Upper lobe of right lung (tissue), 1 donor: ENCODE measurements at regions not wholly inside any gene's neighbourhood (a gene's known extent, or its start where the extent isn't known, plus 50 kb on each side); places are given as distances from the start of the nearest gene placed in this dataset.

Source experiments
- ATAC-seq: fragments of 200-7000 bp; cut with Tn5 transposase; one replicate; pipeline ENCODE4 v1.9.1; 2020; ENCODE audit warnings: mild to moderate bottlenecking, moderate library complexity
- DNase-seq: peaks from one replicate; pipeline ENCODE4 v3.0.0-alpha.2; 2020
- H3K27ac ChIP-seq: fragments of 200-600 bp; one replicate; pipeline ENCODE4 v1.8.0; 2022
- H3K27me3 ChIP-seq: fragments of 200-600 bp; one replicate; pipeline ENCODE4 v1.8.0; 2022; ENCODE audit warnings: mild to moderate bottlenecking
- H3K36me3 ChIP-seq: fragments of 200-600 bp; one replicate; pipeline ENCODE4 v1.8.0; 2022
- H3K4me1 ChIP-seq: fragments of 200-600 bp; one replicate; pipeline ENCODE4 v1.8.0; 2022
- H3K4me3 ChIP-seq: fragments of 200-600 bp; one replicate; pipeline ENCODE4 v1.8.0; 2022; ENCODE audit warnings: mild to moderate bottlenecking
- H3K9me3 ChIP-seq: fragments of 200-600 bp; one replicate; pipeline ENCODE4 v1.8.0; 2022
- CTCF ChIP-seq: fragments of 200-600 bp; IDR thresholded peaks from one replicate; pipeline ENCODE4 v1.8.0; 2022; ENCODE audit warnings: antibody characterized with exemption
- intact Hi-C: fragments of 100-400 bp; cut with DNase I; formaldehyde crosslinking; loops from one replicate; pipeline ENCODE4 v1.11.0; 2022
- donor health status: DM: no; HTN: yes; CAD: no; lungs with severe emphysema.

- H3K27ac ChIP-seq: no peak overlapping the region
These were observed 100.7 kb upstream of the GRIK3 start for GRCh38 chr1:37135032-37135431.

GRCh38 chr1:37137014-37137413, 102.7 kb upstream of the GRIK3 start:
- no peak for DNase-seq
- H3K9me3 ChIP-seq: no peaks in the 10 kb centered on the region
- no peak overlapping the region for H3K27ac ChIP-seq
- no peak for TF ChIP-seq CTCF
- no peak for ATAC-seq
- peaks cover 15% of the 10 kb centered on the region for H3K27me3 ChIP-seq
- no peaks in the 10 kb centered on the region for H3K4me1 ChIP-seq
- intact Hi-C loops: no loop called here
- no peaks in the 10 kb centered on the region for H3K36me3 ChIP-seq
- no peak overlapping the region for H3K4me3 ChIP-seq

More at GRCh38 chr1:37135032-37135431, 100.7 kb upstream of the GRIK3 start:
- Histone ChIP-seq H3K27me3 (peaks cover 15% of the 10 kb centered on the region), H3K4me3 (no peak overlapping the region), H3K9me3 (no peaks in the 10 kb centered on the region), H3K36me3 (no peaks in the 10 kb centered on the region), H3K4me1 (no peaks in the 10 kb centered on the region)
- ATAC-seq: no peak
- no peak for DNase-seq
- intact Hi-C loops: no loop called here
- TF ChIP-seq CTCF: no peak

- no peak overlapping the region for H3K4me3 ChIP-seq
- intact Hi-C loops: no loop called here
These were observed 103.3 kb upstream of the GRIK3 start for GRCh38 chr1:37137601-37138000.

GRCh38 chr1:37143800-37144199, 109.5 kb upstream of the GRIK3 start:
- no peaks in the 10 kb centered on the region for H3K36me3 ChIP-seq
- DNase-seq (no peak), ATAC-seq (no peak)
- H3K4me3 ChIP-seq: no peak overlapping the region
- no peaks in the 10 kb centered on the region for H3K4me1 ChIP-seq
- H3K9me3 ChIP-seq: no peaks in the 10 kb centered on the region
- no peak overlapping the region for H3K27ac ChIP-seq
- H3K27me3 ChIP-seq: peaks cover 10% of the 10 kb centered on the region
- intact Hi-C loops: no loop called here
- no peak for TF ChIP-seq CTCF

More at GRCh38 chr1:37137601-37138000, 103.3 kb upstream of the GRIK3 start:
- Histone ChIP-seq H3K36me3 (no peaks in the 10 kb centered on the region), H3K27me3 (peaks cover 15% of the 10 kb centered on the region), H3K27ac (no peak overlapping the region), H3K4me1 (no peaks in the 10 kb centered on the region), H3K9me3 (no peaks in the 10 kb centered on the region)
- DNase-seq (no peak), ATAC-seq (no peak)
- TF ChIP-seq CTCF: no peak

GRCh38 chr1:37146071-37146470, 111.8 kb upstream of the GRIK3 start:
- Histone ChIP-seq H3K27ac (no peak overlapping the region), H3K4me1 (no peaks in the 10 kb centered on the region), H3K36me3 (no peaks in the 10 kb centered on the region), H3K4me3 (no peak overlapping the region), H3K9me3 (no peaks in the 10 kb centered on the region), H3K27me3 (peaks cover 10% of the 10 kb centered on the region)
- ATAC-seq (no peak), DNase-seq (no peak)
- intact Hi-C loops: no loop called here
- no peak for TF ChIP-seq CTCF

GRCh38 chr1:37147392-37147831, 113.1 kb upstream of the GRIK3 start:
- no peak for ATAC-seq
- no peaks in the 10 kb centered on the region for H3K9me3 ChIP-seq
- no peaks in the 10 kb centered on the region for H3K4me1 ChIP-seq
- H3K27me3 ChIP-seq: peaks cover 10% of the 10 kb centered on the region
- no peak overlapping the region for H3K4me3 ChIP-seq
- TF ChIP-seq CTCF: no peak
- no peak overlapping the region for H3K27ac ChIP-seq
- intact Hi-C loops: no loop called here
- H3K36me3 ChIP-seq: no peaks in the 10 kb centered on the region
- no peak for DNase-seq
